Upper lobe of left lung (tissue), 4 donors: ENCODE measurements at regions not wholly inside any gene's neighbourhood (a gene's known extent, or its start where the extent isn't known, plus 50 kb on each side); places are given as distances from the start of the nearest gene placed in this dataset.

ENCODE experiments used
- EP300 ChIP-seq, 4 donors: sonication (generic); formaldehyde crosslinking; IDR thresholded peaks; one replicate each; pipeline ENCODE4 v1.5.1; 2017; ENCODE audit warnings: antibody characterized with exemption in 4 of 4, control low read depth in 2 of 4
- POLR2A ChIP-seq, 4 donors: fragments of 450-650 bp; IDR thresholded peaks; one replicate each; pipeline ENCODE4 v1.5.1; 2016 to 2017; ENCODE audit warnings: antibody characterized with exemption in 4 of 4, mild to moderate bottlenecking in 2 of 4

DNA sequence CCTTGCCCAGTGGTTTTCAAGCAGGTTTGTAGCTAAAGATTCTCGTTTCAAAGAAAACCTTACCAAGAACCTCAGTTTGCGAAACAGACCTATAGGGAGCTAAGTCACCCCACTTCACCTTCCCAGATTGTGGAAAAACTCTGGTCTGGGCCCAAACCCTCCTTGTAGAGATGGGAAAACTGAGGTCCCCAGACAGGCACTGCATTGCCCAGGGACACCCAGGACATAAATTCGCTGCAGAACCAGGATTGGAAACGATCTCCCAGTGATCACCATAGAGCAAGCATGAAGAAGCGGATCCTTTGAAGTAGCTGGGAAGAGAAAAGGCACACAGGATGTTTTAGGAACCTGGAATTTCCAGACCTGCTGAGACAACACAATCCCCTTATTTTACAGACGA is 85.6 kb upstream of the PIAS1 start:
- TF ChIP-seq POLR2A (IDR thresholded peaks at IDR 0.05) = no peak
- no peak for TF ChIP-seq EP300 (IDR thresholded peaks at IDR 0.05)
